GM18505 (cell line): ENCODE measurements at regions not wholly inside any gene's neighbourhood (a gene's known extent, or its start where the extent isn't known, plus 50 kb on each side); places are given as distances from the start of the nearest gene placed in this dataset.

Experiments
- ATAC-seq: cut with Tn5 transposase; IDR thresholded peaks from one replicate; pipeline ENCODE4 v1.9.1; 2021; ENCODE audit not compliant: unreplicated experiment
- POLR2A ChIP-seq: IDR thresholded peaks from 4 replicates; pipeline ENCODE4 v1.6.1; 2011; ENCODE audit warnings: borderline replicate concordance; ENCODE audit not compliant: insufficient read depth, insufficient read length; ENCODE audit errors: extremely low read depth

- no peak for ATAC-seq
- no peak for TF ChIP-seq POLR2A
Measured at GRCh38 chr4:31100536-31100935, 380.4 kb downstream of the PCDH7 start.

- no peak for TF ChIP-seq POLR2A
- ATAC-seq, result no peak
Measured at GRCh38 chr4:31104043-31104442, 383.9 kb downstream of the PCDH7 start.

DNA sequence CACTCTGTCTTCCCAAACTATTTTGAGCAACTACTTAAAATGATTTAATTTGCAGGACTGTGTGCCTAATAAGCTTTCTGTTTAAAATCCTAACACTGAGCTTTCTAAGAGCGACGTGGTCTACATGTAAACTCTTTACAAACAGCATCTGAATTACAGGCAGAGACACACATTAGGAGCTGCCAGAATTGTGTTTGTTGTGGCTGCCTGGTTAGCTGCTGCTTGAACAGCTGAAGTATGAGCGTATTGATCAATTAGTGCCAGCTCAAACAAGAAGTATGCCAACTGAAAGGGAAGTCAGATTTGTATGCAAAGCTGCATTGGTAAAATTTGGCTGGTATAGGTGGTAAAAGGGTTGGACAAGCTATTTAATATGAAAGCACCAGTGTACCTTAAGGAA lies 384.4 kb downstream of the PCDH7 start:
- no peak for TF ChIP-seq POLR2A
- no peak for ATAC-seq

DNA sequence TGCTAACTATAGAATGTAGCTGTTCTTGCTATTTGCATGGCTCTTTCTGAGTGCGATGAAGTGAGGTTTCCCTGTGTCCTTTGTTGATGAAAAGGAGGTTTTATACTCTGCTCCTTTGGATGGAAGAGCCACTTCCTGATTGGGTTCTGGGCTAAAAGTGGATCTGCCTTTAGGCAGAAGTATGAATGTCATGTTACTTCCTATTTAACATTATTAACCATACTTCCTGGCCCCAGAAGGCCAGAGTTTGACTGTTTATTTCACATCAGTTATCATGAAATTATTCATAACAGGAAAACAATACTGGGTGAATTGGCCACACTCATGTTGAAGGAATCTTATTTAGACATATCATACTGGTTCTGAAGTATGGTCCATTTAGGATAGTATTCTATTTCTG lies 386.2 kb downstream of the PCDH7 start:
- no peak for TF ChIP-seq POLR2A
- no peak for ATAC-seq

DNA sequence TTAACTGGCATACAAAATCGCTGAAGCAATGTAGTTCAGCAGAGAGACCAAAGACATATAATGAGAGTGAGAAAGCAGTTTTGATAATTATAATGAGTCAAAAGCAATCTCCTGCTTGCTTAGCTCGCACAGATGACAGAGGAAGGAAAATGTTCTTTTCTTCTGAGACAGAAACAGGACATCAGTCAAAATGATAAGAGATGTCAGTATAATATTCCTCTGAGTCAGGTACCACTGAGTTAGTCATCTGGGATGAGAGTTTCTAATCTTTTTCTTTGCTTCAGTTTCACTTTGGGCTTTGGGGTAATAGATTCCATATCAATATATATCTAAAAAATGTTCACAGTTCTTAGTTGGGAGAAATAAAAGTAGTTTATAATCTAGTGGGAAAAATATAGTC lies 387.2 kb downstream of the PCDH7 start:
- ATAC-seq, result no peak
- no peak for TF ChIP-seq POLR2A

DNA sequence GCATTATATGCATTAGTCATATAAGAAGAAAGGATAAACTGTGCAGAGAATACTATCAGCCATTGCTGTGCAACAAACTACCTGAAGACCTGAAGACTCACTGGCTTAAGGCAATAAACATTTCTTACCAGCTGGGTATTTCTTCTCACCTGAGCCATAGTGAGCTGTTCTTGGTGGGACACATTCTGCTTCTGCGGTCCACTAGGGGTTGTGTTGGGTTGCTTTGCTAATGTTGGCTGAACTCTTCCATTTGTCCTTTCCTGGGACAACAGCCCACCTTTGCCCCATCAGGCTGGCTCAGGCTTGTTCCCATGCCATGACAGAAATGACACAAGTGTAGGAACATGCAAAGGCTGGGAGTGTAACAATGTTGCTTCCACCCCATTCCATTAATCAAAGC lies 388.6 kb downstream of the PCDH7 start:
- ATAC-seq, result no peak

DNA sequence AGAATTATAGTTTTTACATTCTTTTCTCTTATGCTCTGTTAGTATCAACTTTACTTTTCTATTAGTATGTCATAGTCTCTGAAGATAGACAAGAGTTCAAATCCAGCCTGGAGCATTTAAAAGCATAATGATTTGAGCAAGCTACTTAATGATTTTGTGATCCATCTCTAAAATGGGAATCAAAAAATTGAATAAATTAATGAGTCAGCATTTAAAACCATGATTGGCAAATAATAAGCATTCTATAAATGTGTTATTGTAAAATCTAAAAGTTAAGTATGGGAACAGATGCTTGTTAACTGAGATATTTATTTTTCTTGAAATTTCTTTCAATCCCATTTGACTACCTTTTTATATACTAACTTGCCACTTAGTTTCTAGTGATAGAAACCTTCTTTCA lies 391.6 kb downstream of the PCDH7 start:
- no peak for ATAC-seq
- no peak for TF ChIP-seq POLR2A

More for the DNA sequence above, 388.6 kb downstream of the PCDH7 start:
- no peak for TF ChIP-seq POLR2A

- TF ChIP-seq POLR2A, result no peak
- no peak for ATAC-seq
Measured at GRCh38 chr4:31114816-31115215, 394.6 kb downstream of the PCDH7 start.

GRCh38 chr4:31124008-31124585 lies 403.9 kb downstream of the PCDH7 start:
- no peak for TF ChIP-seq POLR2A
- ATAC-seq, result no peak

DNA sequence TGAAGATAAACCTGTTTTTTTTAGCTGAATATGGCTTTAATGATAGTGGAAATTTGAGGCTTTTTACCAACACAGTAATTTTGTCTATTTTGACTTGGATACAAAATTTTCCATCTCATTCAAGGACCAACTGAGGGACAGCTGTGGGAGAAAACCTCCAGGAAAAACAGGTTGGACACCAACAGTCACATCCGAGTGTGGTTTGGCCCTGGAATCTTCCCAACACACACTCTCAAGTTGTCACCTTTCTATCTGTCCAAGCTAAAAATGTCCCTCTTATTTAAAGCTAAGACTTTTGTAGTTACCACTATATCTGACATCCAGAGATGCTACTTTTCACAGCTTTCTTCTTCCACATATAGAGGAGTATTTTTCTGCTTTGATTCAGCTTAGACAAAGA lies 404.9 kb downstream of the PCDH7 start:
- ATAC-seq, result no peak
- no peak for TF ChIP-seq POLR2A

DNA sequence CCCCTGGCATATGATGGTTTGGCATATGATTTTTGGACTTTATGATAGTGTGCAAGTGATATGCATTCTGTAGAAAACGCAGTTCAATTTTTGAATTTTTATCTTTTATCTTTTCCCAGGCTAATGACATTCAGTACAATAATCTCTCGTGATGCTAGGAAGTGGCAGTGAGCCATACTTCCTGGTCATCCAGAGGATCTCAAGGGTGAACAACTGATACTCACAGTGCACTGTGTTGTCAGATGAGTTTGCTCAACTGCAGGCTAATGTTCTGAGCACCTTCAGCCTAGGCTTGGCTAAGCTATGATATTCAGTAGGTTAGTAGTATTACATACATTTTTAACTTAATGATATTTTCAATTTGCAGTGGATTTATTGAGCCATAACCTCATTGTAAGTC lies 405.3 kb downstream of the PCDH7 start:
- ATAC-seq, result no peak
- no peak for TF ChIP-seq POLR2A

- TF ChIP-seq POLR2A, result no peak
- ATAC-seq, result no peak
Measured at GRCh38 chr4:31126881-31127398, 406.8 kb downstream of the PCDH7 start.

GRCh38 chr4:31130930-31131329 lies 410.8 kb downstream of the PCDH7 start:
- no peak for ATAC-seq
- no peak for TF ChIP-seq POLR2A

- TF ChIP-seq POLR2A, result no peak
- ATAC-seq, result no peak
Measured at GRCh38 chr4:31134720-31135119, 414.6 kb downstream of the PCDH7 start.

- ATAC-seq, result no peak
Measured at GRCh38 chr4:31139767-31140166, 419.6 kb downstream of the PCDH7 start.

More at GRCh38 chr4:31139767-31140166, 419.6 kb downstream of the PCDH7 start:
- no peak for TF ChIP-seq POLR2A
